Stomach (tissue), 4 donors: ENCODE measurements at regions not wholly inside any gene's neighbourhood (a gene's known extent, or its start where the extent isn't known, plus 50 kb on each side); places are given as distances from the start of the nearest gene placed in this dataset.

ENCODE experiments used
- EP300 ChIP-seq: sonication (generic); formaldehyde crosslinking; IDR thresholded peaks from one replicate; pipeline ENCODE4 v1.6.1; 2017; ENCODE audit warnings: antibody characterized with exemption
- POLR2A ChIP-seq, 4 donors: fragments of 450-650 bp; IDR thresholded peaks; one replicate each; pipeline ENCODE4 v1.6.1; 2016; ENCODE audit warnings: antibody characterized with exemption in 4 of 4, control low read depth in 2 of 4, mild to moderate bottlenecking in 1 of 4, moderate library complexity in 1 of 4
- POLR2AphosphoS5 ChIP-seq, 3 donors: sonication (generic); formaldehyde crosslinking; IDR thresholded peaks; one replicate each; pipeline ENCODE4 v1.6.1; 2016; ENCODE audit warnings: antibody characterized with exemption in 3 of 3
- TF ChIP-seq, protein P1 (sequence below), 7 experiments: fragments of 450-650 bp in 4 of 7; fragments of 200-600 bp in 3 of 7; sonication (generic) in 3 of 7; IDR thresholded peaks; one replicate each; pipeline ENCODE4 v1.5.1; 2016 to 2019; ENCODE audit warnings: antibody characterized with exemption in 7 of 7, control low read depth in 2 of 7, mild to moderate bottlenecking in 1 of 7

DNA sequence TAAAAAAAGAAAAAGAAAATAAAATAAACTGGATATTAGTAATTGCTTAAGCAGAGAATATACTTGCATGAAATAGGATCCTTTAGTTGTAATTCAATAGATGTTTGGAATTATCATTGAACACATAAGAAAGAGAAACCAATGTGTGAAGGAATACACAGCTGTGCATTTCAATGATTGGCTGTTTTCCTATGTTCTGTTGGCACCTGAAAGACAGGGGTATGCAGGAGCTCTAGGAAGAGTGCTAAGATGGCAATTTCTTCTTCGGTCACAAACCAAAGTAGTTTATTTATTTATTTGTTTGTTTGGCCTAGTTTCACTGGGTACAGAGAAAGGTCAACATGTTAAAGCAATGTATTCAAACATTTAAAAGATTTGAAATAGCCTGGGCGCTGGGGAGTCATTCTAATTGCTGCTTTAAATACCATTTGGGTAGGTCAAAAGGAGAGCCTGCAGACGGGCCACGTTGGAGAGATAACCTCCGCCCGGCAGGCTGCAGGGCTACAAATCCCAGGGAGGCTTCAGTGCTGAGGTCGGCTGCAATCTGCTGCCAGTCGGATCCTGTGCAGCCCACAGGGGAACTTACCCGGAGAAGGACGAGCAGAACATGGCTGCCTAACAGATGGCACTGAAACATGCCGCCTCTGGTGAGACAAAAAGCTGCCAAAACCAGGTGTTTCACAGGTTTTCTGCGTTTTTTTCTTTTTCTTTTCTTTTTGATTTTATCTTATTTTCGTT lies 154.2 kb upstream of the TYRP1 start:
- TF ChIP-seq, protein P1, sequence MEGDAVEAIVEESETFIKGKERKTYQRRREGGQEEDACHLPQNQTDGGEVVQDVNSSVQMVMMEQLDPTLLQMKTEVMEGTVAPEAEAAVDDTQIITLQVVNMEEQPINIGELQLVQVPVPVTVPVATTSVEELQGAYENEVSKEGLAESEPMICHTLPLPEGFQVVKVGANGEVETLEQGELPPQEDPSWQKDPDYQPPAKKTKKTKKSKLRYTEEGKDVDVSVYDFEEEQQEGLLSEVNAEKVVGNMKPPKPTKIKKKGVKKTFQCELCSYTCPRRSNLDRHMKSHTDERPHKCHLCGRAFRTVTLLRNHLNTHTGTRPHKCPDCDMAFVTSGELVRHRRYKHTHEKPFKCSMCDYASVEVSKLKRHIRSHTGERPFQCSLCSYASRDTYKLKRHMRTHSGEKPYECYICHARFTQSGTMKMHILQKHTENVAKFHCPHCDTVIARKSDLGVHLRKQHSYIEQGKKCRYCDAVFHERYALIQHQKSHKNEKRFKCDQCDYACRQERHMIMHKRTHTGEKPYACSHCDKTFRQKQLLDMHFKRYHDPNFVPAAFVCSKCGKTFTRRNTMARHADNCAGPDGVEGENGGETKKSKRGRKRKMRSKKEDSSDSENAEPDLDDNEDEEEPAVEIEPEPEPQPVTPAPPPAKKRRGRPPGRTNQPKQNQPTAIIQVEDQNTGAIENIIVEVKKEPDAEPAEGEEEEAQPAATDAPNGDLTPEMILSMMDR (IDR thresholded peaks at IDR 0.05): no peak
- TF ChIP-seq EP300 (no peak), POLR2A (IDR thresholded peaks at IDR 0.05) (no peak), POLR2AphosphoS5 (IDR thresholded peaks at IDR 0.05) (no peak)
